ENCODE measurements at regions not wholly inside any gene's neighbourhood (a gene's known extent, or its start where the extent isn't known, plus 50 kb on each side); places are given as distances from the start of the nearest gene placed in this dataset.

DNA sequence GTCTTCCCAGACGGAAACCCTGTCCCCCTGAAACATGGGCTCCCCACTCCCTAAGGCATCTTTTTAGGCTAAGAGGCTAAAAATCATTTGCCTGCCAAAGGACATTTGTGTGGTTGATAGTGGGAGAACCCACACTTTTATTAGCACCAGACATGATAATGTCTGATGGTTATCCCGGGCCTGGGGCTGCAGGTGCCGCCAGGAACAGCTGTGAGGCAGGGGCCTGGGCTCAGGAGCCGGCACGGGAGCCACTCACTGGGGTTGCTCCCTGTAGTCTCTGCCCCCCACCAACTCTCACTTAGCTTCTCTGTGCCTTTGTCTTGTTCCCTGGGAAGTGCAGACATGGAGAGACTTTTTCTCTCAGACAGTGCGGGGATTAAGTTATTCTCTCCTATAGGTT, 193.6 kb downstream of the GLRX3 start:
- TF ChIP-seq, protein P1, sequence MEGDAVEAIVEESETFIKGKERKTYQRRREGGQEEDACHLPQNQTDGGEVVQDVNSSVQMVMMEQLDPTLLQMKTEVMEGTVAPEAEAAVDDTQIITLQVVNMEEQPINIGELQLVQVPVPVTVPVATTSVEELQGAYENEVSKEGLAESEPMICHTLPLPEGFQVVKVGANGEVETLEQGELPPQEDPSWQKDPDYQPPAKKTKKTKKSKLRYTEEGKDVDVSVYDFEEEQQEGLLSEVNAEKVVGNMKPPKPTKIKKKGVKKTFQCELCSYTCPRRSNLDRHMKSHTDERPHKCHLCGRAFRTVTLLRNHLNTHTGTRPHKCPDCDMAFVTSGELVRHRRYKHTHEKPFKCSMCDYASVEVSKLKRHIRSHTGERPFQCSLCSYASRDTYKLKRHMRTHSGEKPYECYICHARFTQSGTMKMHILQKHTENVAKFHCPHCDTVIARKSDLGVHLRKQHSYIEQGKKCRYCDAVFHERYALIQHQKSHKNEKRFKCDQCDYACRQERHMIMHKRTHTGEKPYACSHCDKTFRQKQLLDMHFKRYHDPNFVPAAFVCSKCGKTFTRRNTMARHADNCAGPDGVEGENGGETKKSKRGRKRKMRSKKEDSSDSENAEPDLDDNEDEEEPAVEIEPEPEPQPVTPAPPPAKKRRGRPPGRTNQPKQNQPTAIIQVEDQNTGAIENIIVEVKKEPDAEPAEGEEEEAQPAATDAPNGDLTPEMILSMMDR (IDR thresholded peaks at IDR 0.05), result no peak
- Histone ChIP-seq H3K27ac (no peak overlapping the region), H3K4me3 (no peak overlapping the region), H3K4me1 (no peaks in the 10 kb centered on the region), H3K27me3 (no peaks in the 10 kb centered on the region), H3K36me3 (no peaks in the 10 kb centered on the region), H3K9ac (ENCODE audit: low read depth in 2 of 2, low read length in 2 of 2) (no peak overlapping the region), H3K9me3 (no peaks in the 10 kb centered on the region)
- no peak for DNase-seq
- intact Hi-C loops (cut with DNase I), result no loop called here

DNA sequence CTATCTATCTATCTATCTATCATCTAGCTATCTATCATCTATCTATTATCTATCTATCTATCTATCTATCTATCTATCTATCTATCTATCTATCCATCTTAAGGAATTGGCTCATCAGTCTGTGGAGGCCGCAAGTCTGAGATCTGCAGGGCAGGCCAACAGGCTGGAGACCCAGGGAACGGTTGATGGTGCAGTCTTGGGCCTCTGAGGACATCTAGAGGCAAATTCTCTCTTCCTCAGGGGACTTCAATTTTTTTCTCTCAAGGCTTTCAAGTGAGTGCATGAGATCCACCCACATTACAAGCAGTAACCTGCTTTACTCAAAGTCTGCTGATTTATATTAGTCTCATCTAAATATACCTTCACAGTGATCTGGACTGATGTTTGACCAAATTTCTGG, 197.0 kb downstream of the GLRX3 start:
- Histone ChIP-seq H3K27me3 (no peaks in the 10 kb centered on the region), H3K36me3 (no peaks in the 10 kb centered on the region), H3K4me1 (no peaks in the 10 kb centered on the region), H3K9ac (ENCODE audit: low read depth in 2 of 2, low read length in 2 of 2) (no peak overlapping the region), H3K9me3 (no peaks in the 10 kb centered on the region), H3K4me3 (no peak overlapping the region), H3K27ac (no peak overlapping the region)
- intact Hi-C loops (cut with DNase I), result no loop called here
- no peak for DNase-seq
- TF ChIP-seq, protein P1 (IDR thresholded peaks at IDR 0.05), result no peak

DNA sequence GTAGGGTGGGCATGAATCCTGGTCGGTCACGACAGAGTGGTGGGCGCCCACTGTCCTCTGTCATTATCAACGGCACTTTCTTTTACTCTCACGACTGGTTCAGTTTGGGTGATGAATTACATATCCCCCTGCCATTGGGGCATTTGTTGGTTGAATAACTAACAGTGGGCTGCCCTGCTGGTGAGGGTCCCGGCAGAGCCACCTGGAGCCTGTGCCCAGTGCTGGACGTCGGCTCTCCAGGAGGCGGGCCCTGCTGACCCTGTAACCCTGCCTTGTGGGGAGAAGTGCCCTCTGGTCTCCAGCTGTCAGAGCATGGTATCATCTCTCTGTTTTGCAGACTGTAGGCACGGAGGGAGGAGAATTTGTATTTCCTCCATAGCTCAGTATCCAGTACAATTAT, 199.1 kb downstream of the GLRX3 start:
- intact Hi-C loops (cut with DNase I), result no loop called here
- Histone ChIP-seq H3K4me1 (no peaks in the 10 kb centered on the region), H3K27ac (no peak overlapping the region), H3K36me3 (no peaks in the 10 kb centered on the region), H3K4me3 (no peak overlapping the region), H3K9me3 (no peaks in the 10 kb centered on the region), H3K27me3 (no peaks in the 10 kb centered on the region), H3K9ac (ENCODE audit: low read depth in 2 of 2, low read length in 2 of 2) (no peak overlapping the region)
- TF ChIP-seq, protein P1 (IDR thresholded peaks at IDR 0.05), result no peak
- no peak for DNase-seq

DNA sequence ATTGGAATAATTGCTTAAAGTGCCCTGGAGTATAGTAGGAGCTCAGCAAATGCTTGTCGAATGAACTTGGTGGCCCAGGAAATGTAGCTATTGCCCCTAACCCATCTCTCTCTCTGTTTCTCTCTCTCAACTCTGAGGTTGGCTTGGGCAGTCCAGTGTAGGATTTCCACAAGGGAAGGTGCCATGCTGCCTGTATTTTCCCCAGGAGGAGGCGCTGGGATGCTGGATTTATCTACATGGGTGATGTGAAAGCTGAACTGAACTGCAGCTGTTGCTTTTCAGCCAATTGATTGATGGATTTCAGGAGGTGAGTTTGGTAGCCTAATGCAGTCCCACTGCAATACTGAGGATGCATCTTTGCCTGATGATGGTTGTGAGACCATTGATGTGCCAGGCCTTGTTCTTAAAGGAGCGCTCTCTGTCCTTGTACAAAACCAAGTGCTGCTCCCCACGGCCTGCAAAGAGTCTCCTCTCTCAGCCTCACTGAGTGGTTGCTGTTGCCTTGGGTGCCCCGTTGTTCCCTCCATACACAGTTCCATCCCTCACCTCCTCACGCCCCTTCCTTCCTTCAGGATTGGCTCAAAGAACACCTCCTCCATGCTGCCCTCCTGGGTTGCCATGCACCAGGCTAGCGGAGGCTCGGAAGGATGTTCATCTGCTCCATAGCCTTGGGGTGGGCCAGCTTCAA, 200.6 kb downstream of the GLRX3 start:
- DNase-seq, result no peak
- Histone ChIP-seq H3K27me3 (no peaks in the 10 kb centered on the region), H3K4me3 (no peak overlapping the region), H3K36me3 (no peaks in the 10 kb centered on the region), H3K27ac (no peak overlapping the region), H3K9me3 (no peaks in the 10 kb centered on the region), H3K4me1 (no peaks in the 10 kb centered on the region), H3K9ac (ENCODE audit: low read depth in 2 of 2, low read length in 2 of 2) (no peak overlapping the region)
- intact Hi-C loops (cut with DNase I), result no loop called here
- TF ChIP-seq, protein P1 (IDR thresholded peaks at IDR 0.05), result no peak

DNA sequence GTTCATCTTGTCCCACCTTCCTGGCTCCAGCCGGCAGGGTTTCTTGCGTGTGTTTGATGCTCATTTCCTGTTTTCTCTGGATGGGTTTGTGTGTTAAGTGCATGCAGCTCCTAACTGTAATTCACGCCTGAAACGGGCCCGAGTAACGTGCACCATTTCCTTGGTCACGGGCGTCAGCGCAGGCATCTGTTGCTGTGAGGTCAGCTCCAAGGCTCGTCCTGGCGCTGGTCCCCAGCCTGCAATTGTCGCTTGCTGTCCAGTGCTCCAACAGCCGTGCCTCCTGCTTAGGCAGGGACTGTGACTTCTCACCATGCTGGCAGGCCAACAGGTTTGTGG, 201.1 kb downstream of the GLRX3 start:
- intact Hi-C loops (cut with DNase I), result no loop called here
- no peaks in the 10 kb centered on the region for H3K36me3 ChIP-seq
- no peaks in the 10 kb centered on the region for H3K27me3 ChIP-seq
- no peak overlapping the region for H3K4me3 ChIP-seq
- TF ChIP-seq, protein P1 (IDR thresholded peaks at IDR 0.05), result no peak
- DNase-seq, result no peak
- H3K4me1 ChIP-seq, result no peaks in the 10 kb centered on the region
- no peak overlapping the region for H3K9ac ChIP-seq (ENCODE audit: low read depth in 2 of 2, low read length in 2 of 2)
- no peaks in the 10 kb centered on the region for H3K9me3 ChIP-seq
- H3K27ac ChIP-seq, result no peak overlapping the region
